Progenitor cell of endocrine pancreas (in vitro differentiated cells): ENCODE measurements at regions not wholly inside any gene's neighbourhood (a gene's known extent, or its start where the extent isn't known, plus 50 kb on each side); places are given as distances from the start of the nearest gene placed in this dataset.

Source experiments
- DNase-seq: peaks from one replicate; pipeline ENCODE4 v3.0.0; 2021; ENCODE audit warnings: low spot score; ENCODE audit not compliant: unreplicated experiment
- H3K27ac Mint-ChIP-seq: 2 replicates; pipeline ENCODE4 v1.8.0; 2021; ENCODE audit warnings: mild to moderate bottlenecking, moderate library complexity, mixed read lengths
- H3K27me3 Mint-ChIP-seq: 2 replicates; pipeline ENCODE4 v1.8.0; 2021; ENCODE audit warnings: mixed read lengths
- H3K36me3 Mint-ChIP-seq: 2 replicates; pipeline ENCODE4 v1.8.0; 2022; ENCODE audit warnings: mixed read lengths; ENCODE audit not compliant: insufficient read depth
- H3K4me1 Mint-ChIP-seq: 2 replicates; pipeline ENCODE4 v1.8.0; 2021; ENCODE audit warnings: low read depth, mixed read lengths
- H3K4me3 Mint-ChIP-seq: 2 replicates; pipeline ENCODE4 v1.8.0; 2021; ENCODE audit warnings: low read depth, mild to moderate bottlenecking, moderate library complexity, mixed read lengths
- H3K9me3 Mint-ChIP-seq: 2 replicates; pipeline ENCODE4 v1.8.0; 2021; ENCODE audit warnings: low read depth, mixed read lengths
- CTCF ChIP-seq: fragments of 200-600 bp; sonication (generic); IDR thresholded peaks from one replicate; pipeline ENCODE4 v1.5.0; 2021; ENCODE audit warnings: antibody characterized with exemption, mild to moderate bottlenecking; ENCODE audit not compliant: unreplicated experiment

DNA sequence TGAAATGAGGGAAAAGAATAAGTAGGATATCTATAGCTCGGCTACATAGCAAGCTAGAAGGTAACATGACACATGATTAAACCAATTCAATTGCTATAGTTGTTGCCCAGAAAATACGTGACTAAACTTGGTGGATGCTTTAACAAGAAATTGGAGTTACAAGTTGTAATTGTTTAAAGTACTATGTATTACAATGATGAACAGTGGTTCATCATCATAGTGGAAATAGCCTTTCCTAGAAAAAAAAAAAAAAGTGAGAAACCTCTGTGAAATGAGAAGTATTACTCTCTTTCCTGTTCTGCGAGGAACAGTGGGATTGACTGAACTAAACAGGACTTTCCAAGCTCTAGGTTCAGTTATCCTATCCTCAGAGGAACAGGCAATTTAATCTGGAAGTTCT, 209.7 kb upstream of the KLF3 start:
- Mint-ChIP-seq H3K4me1 (peaks cover 18% of the 10 kb centered on the region), H3K4me3 (no peak overlapping the region), H3K27ac (no peak overlapping the region), H3K27me3 (no peaks in the 10 kb centered on the region), H3K36me3 (peaks cover 4% of the 10 kb centered on the region), H3K9me3 (peaks cover 3% of the 10 kb centered on the region)
- DNase-seq: no peak
- no peak for TF ChIP-seq CTCF

GRCh38 chr4:38455092-38455862, 208.7 kb upstream of the KLF3 start:
- no peak overlapping the region for H3K4me3 Mint-ChIP-seq
- peaks cover 8% of the 10 kb centered on the region for H3K4me1 Mint-ChIP-seq
- H3K27ac Mint-ChIP-seq: no peak overlapping the region
- H3K9me3 Mint-ChIP-seq: peaks cover 3% of the 10 kb centered on the region
- no peaks in the 10 kb centered on the region for H3K36me3 Mint-ChIP-seq
- TF ChIP-seq CTCF: no peak
- H3K27me3 Mint-ChIP-seq: no peaks in the 10 kb centered on the region
- DNase-seq: no peak

GRCh38 chr4:38456096-38456495, 207.9 kb upstream of the KLF3 start:
- Mint-ChIP-seq H3K4me3 (no peak overlapping the region), H3K9me3 (peaks cover 3% of the 10 kb centered on the region)

DNA sequence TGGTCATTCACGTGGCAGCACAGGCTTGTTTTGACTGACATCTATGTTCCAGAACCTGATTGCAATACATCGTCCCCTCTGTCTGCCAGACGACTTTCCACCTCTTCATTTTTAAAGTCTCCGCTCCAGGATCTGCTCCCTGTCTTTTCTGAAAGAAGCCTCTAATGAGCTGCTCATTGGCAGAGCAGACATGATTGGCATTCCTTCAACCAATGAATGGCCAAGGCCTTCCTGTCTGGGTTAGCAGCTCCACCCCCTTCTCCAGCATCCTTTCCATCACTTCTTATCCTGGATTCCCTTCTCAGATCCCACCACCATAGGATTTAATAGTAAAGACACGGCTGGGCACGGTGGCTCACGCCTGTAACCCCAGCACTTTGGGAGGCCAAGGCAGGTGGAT, 202.7 kb upstream of the KLF3 start:
- peaks cover 1% of the 10 kb centered on the region for H3K4me1 Mint-ChIP-seq
- no peak overlapping the region for H3K27ac Mint-ChIP-seq
- no peaks in the 10 kb centered on the region for H3K9me3 Mint-ChIP-seq
- no peak for TF ChIP-seq CTCF
- no peaks in the 10 kb centered on the region for H3K27me3 Mint-ChIP-seq
- no peak overlapping the region for H3K4me3 Mint-ChIP-seq
- no peak for DNase-seq
- H3K36me3 Mint-ChIP-seq: no peaks in the 10 kb centered on the region

More at GRCh38 chr4:38456096-38456495, 207.9 kb upstream of the KLF3 start:
- H3K27me3 Mint-ChIP-seq: no peaks in the 10 kb centered on the region
- peaks cover 7% of the 10 kb centered on the region for H3K4me1 Mint-ChIP-seq
- H3K36me3 Mint-ChIP-seq: no peaks in the 10 kb centered on the region
- H3K27ac Mint-ChIP-seq: no peak overlapping the region
- TF ChIP-seq CTCF: no peak
- no peak for DNase-seq

- Mint-ChIP-seq H3K27ac (no peak overlapping the region), H3K4me3 (no peak overlapping the region), H3K36me3 (peaks cover 1% of the 10 kb centered on the region), H3K27me3 (no peaks in the 10 kb centered on the region), H3K4me1 (peaks cover 1% of the 10 kb centered on the region), H3K9me3 (peaks cover 7% of the 10 kb centered on the region)
- no peak for TF ChIP-seq CTCF
- DNase-seq: no peak
These were observed 201.5 kb upstream of the KLF3 start for GRCh38 chr4:38462367-38463055.
